ENCODE measurements at regions not wholly inside any gene's neighbourhood (a gene's known extent, or its start where the extent isn't known, plus 50 kb on each side); places are given as distances from the start of the nearest gene placed in this dataset.

DNA sequence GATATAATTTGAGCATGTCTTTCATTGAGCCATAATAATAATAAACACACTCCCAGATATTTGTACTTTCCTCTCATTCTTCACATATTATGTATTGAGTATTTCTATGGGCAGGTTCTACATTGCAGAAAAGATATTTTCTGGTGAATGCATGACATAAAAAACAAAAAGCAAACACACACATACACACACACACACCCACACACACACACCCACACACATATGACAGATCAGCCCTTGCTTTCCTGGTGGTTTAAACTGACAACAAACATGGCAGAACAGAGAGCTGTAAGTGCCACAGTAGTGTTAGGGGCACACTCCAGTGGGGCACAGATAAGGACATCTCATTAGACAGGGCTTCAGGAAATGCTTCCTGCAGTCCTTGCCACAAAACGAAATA lies 123.3 kb upstream of the LSM8 start:
- Histone ChIP-seq H3K9me3 (ENCODE audit: low read length) (no peaks in the 10 kb centered on the region), H3K36me3 (ENCODE audit: insufficient read depth, low read length) (no peaks in the 10 kb centered on the region), H3K27ac (ENCODE audit: low read length) (no peak overlapping the region), H3K9me2 (ENCODE audit: insufficient read depth, low read length) (no peaks in the 10 kb centered on the region), H3F3A (ENCODE audit: insufficient read depth, low read length, poor library complexity, severe bottlenecking) (no peaks in the 10 kb centered on the region), H2AFZ (ENCODE audit: low read depth, low read length) (no peak overlapping the region), H3K79me2 (replicated peaks; ENCODE audit: insufficient read depth, low read length) (no peaks in the 10 kb centered on the region), H4K20me1 (ENCODE audit: insufficient read depth) (no peaks in the 10 kb centered on the region), H3K27me3 (ENCODE audit: insufficient read depth, low read depth, low read length) (no peaks in the 10 kb centered on the region), H3K9ac (ENCODE audit: low read length) (no peak overlapping the region), H3K4me3 (ENCODE audit: low read length) (no peak overlapping the region), H3K4me2 (ENCODE audit: low read length) (no peak overlapping the region)
- TF ChIP-seq TAF1 (IDR thresholded peaks at IDR 0.05; ENCODE audit: low read depth) = no peak
- no peak for TF ChIP-seq MXI1 (conservative IDR thresholded peaks at IDR 0.05; ENCODE audit: poor library complexity, severe bottlenecking)
- no peak for TF ChIP-seq EZH2 (IDR thresholded peaks at IDR 0.05; ENCODE audit: borderline replicate concordance, insufficient read depth, low read length, poor library complexity, severe bottlenecking)
- no peak for TF ChIP-seq POLR2AphosphoS5 (IDR thresholded peaks at IDR 0.05)
- TF ChIP-seq EP300 (conservative IDR thresholded peaks at IDR 0.05; ENCODE audit: poor library complexity, severe bottlenecking) = no peak
- TF ChIP-seq RAD21 (conservative IDR thresholded peaks at IDR 0.05) = no peak
- TF ChIP-seq, protein P1, sequence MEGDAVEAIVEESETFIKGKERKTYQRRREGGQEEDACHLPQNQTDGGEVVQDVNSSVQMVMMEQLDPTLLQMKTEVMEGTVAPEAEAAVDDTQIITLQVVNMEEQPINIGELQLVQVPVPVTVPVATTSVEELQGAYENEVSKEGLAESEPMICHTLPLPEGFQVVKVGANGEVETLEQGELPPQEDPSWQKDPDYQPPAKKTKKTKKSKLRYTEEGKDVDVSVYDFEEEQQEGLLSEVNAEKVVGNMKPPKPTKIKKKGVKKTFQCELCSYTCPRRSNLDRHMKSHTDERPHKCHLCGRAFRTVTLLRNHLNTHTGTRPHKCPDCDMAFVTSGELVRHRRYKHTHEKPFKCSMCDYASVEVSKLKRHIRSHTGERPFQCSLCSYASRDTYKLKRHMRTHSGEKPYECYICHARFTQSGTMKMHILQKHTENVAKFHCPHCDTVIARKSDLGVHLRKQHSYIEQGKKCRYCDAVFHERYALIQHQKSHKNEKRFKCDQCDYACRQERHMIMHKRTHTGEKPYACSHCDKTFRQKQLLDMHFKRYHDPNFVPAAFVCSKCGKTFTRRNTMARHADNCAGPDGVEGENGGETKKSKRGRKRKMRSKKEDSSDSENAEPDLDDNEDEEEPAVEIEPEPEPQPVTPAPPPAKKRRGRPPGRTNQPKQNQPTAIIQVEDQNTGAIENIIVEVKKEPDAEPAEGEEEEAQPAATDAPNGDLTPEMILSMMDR (IDR thresholded peaks at IDR 0.05; ENCODE audit: poor library complexity, severe bottlenecking) = no peak
- TF ChIP-seq SMC3 (conservative IDR thresholded peaks at IDR 0.05; ENCODE audit: poor library complexity) = no peak
- TF ChIP-seq, protein P2, sequence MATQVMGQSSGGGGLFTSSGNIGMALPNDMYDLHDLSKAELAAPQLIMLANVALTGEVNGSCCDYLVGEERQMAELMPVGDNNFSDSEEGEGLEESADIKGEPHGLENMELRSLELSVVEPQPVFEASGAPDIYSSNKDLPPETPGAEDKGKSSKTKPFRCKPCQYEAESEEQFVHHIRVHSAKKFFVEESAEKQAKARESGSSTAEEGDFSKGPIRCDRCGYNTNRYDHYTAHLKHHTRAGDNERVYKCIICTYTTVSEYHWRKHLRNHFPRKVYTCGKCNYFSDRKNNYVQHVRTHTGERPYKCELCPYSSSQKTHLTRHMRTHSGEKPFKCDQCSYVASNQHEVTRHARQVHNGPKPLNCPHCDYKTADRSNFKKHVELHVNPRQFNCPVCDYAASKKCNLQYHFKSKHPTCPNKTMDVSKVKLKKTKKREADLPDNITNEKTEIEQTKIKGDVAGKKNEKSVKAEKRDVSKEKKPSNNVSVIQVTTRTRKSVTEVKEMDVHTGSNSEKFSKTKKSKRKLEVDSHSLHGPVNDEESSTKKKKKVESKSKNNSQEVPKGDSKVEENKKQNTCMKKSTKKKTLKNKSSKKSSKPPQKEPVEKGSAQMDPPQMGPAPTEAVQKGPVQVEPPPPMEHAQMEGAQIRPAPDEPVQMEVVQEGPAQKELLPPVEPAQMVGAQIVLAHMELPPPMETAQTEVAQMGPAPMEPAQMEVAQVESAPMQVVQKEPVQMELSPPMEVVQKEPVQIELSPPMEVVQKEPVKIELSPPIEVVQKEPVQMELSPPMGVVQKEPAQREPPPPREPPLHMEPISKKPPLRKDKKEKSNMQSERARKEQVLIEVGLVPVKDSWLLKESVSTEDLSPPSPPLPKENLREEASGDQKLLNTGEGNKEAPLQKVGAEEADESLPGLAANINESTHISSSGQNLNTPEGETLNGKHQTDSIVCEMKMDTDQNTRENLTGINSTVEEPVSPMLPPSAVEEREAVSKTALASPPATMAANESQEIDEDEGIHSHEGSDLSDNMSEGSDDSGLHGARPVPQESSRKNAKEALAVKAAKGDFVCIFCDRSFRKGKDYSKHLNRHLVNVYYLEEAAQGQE (IDR thresholded peaks at IDR 0.05; ENCODE audit: borderline replicate concordance) = no peak

DNA sequence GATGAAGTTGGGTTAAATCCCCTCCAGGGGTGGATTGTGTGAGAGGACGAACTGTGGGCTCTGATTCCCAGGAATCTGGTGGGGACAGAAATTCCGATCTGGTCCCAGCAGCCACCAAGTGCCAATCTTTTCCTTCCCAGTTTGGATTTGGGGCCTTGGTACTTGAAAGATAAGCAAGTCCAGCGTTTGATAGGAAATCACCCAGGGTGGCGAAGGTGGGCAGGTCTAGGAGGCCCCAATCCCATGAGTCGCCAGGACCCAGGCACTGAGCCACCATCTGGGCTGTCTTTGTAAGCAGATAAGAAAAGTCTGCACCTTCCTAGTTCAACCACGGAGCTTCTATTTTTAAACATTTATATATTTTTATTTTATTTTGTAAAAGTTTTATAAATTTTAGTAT lies 122.6 kb upstream of the LSM8 start:
- Histone ChIP-seq H3K9ac (ENCODE audit: low read length) (no peak overlapping the region), H3K27ac (ENCODE audit: low read length) (no peak overlapping the region), H3K36me3 (ENCODE audit: insufficient read depth, low read length) (no peaks in the 10 kb centered on the region), H4K20me1 (ENCODE audit: insufficient read depth) (no peaks in the 10 kb centered on the region), H3K9me2 (ENCODE audit: insufficient read depth, low read length) (no peaks in the 10 kb centered on the region), H3F3A (ENCODE audit: insufficient read depth, low read length, poor library complexity, severe bottlenecking) (no peaks in the 10 kb centered on the region), H3K9me3 (ENCODE audit: low read length) (no peaks in the 10 kb centered on the region), H2AFZ (ENCODE audit: low read depth, low read length) (no peak overlapping the region), H3K4me2 (ENCODE audit: low read length) (no peak overlapping the region), H3K27me3 (ENCODE audit: insufficient read depth, low read depth, low read length) (no peaks in the 10 kb centered on the region), H3K4me3 (ENCODE audit: low read length) (no peak overlapping the region), H3K79me2 (replicated peaks; ENCODE audit: insufficient read depth, low read length) (no peaks in the 10 kb centered on the region)
- no peak for TF ChIP-seq EP300 (conservative IDR thresholded peaks at IDR 0.05; ENCODE audit: poor library complexity, severe bottlenecking)
- TF ChIP-seq, protein P1 (IDR thresholded peaks at IDR 0.05; ENCODE audit: poor library complexity, severe bottlenecking) = no peak
- TF ChIP-seq EZH2 (IDR thresholded peaks at IDR 0.05; ENCODE audit: borderline replicate concordance, insufficient read depth, low read length, poor library complexity, severe bottlenecking) = no peak
- no peak for TF ChIP-seq POLR2AphosphoS5 (IDR thresholded peaks at IDR 0.05)
- TF ChIP-seq RAD21 (conservative IDR thresholded peaks at IDR 0.05) = no peak
- TF ChIP-seq MXI1 (conservative IDR thresholded peaks at IDR 0.05; ENCODE audit: poor library complexity, severe bottlenecking) = no peak
- TF ChIP-seq, protein P2 (IDR thresholded peaks at IDR 0.05; ENCODE audit: borderline replicate concordance) = no peak
- TF ChIP-seq SMC3 (conservative IDR thresholded peaks at IDR 0.05; ENCODE audit: poor library complexity) = no peak
- TF ChIP-seq TAF1 (IDR thresholded peaks at IDR 0.05; ENCODE audit: low read depth) = no peak

All from neural cell (in vitro differentiated cells).